Activated CD8-positive, alpha-beta memory T cell treated with anti-CD3 and anti-CD28 coated beads for 36 hours (primary cell): ENCODE measurements at regions not wholly inside any gene's neighbourhood (a gene's known extent, or its start where the extent isn't known, plus 50 kb on each side); places are given as distances from the start of the nearest gene placed in this dataset.

Experiments
- CTCF ChIA-PET: fragments of 350-600 bp; sonication (Branson Sonifier 250); formaldehyde crosslinking; loops from one replicate; lab custom pipeline; 2021; ENCODE audit warnings: antibody characterized with exemption; lab: Charles Lee
- POLR2A ChIA-PET: fragments of 350-600 bp; sonication (Branson Sonifier 250); formaldehyde crosslinking; loops from one replicate; lab custom pipeline; 2021; ENCODE audit warnings: antibody characterized with exemption; lab: Charles Lee

DNA sequence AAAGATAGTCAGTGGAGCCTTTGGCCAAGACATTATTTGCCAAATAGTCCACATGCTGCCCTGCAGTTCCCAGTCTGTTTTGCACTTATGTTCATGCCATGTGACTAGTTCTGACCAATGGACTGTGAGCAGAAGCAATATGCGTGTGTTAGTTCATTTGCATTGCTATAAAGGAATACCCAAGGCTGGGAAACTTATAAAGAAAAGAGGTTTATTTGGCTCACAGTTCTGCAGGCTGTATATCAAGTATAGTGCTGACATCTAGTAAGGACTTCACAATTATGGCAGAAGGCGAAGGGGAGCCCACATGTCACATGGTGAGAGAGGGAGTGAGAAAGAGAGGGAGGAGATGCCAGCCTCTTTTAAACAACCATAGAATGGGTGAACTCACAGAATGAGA lies 193.3 kb downstream of the PTPRU start:
- POLR2A ChIA-PET = no interaction called here
- CTCF ChIA-PET = no interaction called here

DNA sequence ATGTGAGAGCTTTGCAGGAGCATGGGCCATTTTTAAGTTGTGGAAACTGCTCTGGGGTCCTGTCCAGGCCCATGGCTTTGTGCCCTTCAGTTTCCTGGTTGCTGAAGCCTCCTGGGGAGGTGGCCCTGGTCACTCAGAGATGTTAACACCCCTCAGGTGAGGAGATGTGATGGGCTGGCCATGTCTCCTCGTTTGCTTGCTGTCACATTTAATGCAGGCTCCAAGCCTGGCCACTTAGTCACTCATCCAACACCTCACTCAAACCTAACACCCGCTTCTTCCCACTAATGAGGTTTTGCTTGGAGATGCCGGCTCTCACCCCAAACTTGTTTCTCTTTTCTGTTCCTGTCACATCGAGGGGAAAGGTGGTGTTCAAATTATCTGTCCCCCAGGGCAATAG lies 192.7 kb downstream of the PTPRU start:
- ChIA-PET CTCF (no interaction called here), POLR2A (no interaction called here)

DNA sequence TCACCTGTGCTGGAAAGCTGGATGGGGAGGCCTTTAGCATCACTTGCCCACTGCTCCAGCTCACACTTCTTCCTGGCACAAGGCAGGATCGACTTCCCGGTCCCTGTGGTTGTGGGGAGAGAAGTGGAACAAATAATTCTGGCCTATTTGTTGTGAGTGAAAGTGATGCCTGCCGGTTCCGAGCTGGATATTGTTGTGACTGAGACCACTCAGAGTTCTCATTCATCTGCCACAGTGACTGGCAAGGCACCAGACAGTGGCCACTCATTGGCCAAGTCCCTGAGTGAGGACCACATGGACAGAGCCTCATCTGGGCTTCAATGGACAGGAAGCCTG lies 191.9 kb downstream of the PTPRU start:
- CTCF ChIA-PET = no interaction called here
- POLR2A ChIA-PET = no interaction called here

DNA sequence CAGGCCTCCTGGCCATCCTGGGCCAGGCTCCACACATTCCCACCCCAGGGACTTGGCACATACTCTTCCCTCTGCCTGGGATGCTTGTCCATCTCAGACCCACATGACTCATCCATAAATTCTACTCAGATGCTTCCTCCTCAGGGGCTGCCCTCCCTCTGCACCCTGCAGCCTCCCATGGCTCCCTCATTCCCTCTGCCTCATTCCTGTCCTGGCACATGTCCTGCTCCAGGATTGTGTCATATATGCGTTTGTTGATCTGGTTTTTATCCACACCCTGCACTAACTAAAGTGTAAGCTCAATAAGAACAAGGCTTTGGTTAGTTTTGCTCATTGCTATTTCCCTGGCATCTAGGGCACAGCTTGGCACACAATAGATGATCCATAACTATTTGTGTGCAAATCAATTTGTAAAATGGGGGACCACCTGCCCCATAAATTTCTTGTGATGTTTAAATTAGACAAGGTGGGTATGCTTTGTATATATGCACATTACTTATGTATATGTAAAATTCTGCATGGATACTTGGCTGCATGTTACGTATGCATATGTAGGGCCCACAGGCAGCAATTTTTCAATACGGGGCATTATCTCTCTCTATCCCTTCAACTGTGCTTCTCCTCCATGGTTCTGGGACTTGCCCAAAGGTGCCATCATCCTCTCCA lies 191.4 kb downstream of the PTPRU start:
- ChIA-PET POLR2A (no interaction called here), CTCF (no interaction called here)

DNA sequence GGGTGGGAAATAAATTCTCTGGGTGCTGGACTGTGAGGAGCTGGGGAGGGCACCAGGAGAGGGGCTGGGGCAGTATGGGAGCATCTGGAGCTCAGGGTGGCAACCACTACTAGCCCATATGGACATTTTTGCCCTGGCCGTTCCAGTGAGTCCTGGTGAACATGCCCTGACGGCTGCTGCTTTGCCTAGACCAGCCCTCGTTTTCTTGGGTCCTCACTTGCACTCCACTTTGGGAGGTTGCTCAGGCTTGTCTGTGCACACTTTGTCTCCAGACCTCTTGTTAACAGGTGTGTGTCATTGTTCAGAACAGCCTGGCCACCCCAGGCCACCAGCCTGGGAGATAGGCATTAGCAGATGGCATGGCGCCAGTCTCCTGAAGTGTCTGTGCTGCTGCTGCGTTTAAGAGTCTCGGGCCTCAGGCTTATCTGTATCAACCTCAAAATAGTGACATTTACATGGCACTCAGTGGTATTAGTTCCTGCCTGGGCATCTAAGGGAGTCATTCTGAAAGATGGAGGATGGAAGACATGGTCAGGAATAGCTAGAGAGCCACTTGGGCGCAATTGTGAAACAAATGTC lies 190.5 kb downstream of the PTPRU start:
- CTCF ChIA-PET = no interaction called here
- POLR2A ChIA-PET = no interaction called here

DNA sequence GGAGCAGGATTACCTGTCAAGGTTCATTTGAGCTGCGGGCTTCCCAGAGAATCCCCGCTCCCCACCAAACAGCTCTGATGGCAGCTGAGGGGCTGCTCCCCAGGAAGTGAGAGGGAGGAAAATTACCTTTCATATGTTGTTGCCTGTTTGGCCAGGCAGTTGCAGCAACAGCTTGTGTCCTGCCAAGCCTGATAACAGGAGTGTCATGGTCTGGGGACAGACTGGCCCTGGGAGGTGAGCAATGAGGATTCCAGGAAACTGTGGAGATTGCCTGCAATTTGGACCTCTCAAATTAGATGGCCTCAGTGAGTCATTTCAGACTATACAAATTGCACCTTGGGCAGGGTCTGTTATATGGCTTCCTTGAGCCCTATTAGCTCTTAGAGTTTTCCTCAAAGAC lies 189.3 kb downstream of the PTPRU start:
- POLR2A ChIA-PET = no interaction called here
- CTCF ChIA-PET = no interaction called here

DNA sequence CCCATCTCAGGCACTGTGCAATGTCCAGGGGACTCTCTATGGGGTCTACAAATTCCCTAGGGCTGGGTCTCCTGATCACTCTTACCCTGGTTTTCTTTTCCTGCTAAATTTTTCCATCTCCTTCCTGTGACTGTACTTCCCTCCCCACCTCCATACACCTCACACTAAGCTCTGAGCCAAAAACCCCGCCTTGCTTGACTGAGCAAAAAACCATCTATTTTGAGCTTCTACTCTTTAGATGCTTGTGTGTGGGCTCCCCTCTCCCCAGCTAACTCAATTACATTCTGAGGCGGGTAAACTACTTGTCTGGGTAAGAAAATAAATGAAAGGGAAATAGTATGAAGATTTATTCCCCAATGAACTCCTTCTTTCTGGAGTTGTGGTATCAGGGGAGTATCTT lies 187.9 kb downstream of the PTPRU start:
- ChIA-PET CTCF (no interaction called here), POLR2A (no interaction called here)

DNA sequence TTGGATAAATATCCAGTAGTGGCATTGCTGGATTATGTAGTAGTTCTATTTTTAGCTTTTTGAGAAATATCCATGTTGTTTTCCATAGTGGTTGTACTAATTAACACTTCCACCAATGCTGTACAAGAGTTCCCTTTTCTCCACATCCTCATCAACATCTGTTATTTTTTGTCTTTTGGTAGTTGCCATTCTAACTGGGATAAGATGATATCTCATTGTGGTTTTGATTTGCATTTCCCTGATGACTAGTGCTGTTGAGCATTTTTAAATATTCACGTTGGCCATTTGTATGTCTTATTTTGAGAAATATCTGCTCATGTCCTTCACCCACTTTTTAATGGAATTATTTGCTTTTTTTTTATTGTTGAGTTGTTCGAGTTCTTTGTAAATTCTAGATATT lies 183.9 kb downstream of the PTPRU start:
- ChIA-PET CTCF (no interaction called here), POLR2A (no interaction called here)

DNA sequence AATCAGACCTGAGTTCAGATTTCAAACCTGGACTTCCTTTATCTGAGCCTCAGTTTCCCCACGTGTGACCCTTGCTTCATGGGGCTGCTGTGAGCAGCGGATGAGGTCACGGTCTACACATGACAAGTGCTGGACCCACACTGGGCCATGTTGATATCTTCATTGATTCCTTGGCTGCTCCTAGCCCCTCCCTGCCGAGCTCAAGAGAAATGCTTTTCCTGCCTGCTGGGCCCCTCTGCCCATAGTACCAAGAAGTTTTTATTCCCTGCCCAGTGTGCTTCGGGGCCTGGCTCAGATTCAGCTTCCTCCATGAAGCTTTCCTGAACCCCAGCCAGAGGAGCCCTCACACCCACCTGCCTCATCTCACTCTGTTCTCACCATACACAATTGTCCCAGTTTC lies 181.6 kb downstream of the PTPRU start:
- ChIA-PET POLR2A (no interaction called here), CTCF (no interaction called here)

DNA sequence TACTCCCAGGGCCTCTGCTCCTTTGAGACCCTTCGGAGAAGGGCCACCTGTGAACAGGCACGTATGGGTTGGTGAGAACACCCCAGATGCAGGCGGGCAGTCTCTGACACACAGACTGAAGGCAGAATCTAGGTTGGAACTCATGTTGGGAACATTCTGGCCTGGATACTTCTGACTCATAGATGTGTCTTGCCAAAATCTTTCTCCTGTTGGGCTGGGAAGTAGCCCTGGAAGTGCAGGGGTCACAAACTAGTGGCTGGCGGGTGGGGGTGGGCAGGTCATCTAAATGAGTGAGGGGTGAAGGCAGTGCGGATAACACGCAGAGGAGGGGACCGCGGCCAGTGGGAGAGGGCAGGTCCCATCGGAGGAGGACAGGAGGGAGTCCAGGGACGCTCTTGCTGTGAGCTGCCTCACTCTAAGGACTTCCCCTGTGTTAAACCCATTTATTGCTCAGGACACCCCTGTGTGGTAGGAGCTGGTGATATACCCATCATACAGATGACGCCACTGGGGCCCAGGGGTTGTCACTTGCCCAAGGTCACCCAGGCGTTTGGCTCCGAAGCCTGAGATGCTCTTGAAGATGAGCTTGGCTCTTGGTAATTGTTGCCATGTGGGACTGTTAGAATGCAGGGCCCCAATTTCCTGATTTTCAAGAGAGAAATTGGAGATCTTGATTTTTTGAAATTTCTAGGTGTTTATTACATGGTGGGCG lies 181.0 kb downstream of the PTPRU start:
- POLR2A ChIA-PET = no interaction called here
- CTCF ChIA-PET = no interaction called here

DNA sequence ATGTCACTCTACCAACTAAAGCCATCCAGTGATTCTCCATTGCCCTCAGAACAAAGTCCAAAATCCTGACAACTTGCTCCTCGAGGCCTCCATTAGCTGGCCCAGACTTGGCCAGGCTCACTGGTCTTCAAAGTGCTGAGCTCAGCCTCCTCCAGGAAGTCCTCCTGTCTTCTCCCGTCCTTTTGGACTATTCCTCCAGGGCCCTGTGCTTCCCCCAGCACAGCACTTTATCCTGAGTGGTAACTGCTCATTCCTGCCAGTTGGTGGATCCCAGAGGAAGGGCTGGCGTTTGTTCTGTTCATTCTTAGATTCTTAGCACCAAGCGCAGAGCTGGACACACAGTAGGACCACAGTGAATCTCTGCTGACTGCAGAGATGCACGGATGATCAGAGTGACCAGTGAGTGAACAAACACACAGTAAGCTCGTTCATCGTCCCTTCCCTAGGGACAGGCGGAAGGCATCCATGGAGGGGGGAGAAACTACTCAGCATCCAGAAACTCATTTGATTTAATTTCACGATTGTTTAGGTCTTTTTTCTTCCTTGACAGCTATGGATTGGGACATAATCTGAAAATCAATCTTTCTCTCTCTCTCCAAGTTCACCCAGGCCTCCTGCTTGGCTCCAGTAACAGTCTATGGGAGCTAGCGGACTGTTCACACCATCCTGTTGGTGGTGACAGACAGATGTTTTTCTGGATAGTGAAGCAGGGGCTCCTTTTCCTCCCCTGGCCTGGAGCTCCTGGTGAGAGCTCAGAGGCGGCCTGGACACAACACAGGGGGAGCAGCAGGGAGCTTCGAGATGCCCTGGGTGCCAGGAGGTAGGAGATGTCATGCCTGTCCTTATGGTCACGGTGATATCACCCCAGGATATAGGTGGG lies 180.2 kb downstream of the PTPRU start:
- POLR2A ChIA-PET = no interaction called here
- CTCF ChIA-PET = no interaction called here

DNA sequence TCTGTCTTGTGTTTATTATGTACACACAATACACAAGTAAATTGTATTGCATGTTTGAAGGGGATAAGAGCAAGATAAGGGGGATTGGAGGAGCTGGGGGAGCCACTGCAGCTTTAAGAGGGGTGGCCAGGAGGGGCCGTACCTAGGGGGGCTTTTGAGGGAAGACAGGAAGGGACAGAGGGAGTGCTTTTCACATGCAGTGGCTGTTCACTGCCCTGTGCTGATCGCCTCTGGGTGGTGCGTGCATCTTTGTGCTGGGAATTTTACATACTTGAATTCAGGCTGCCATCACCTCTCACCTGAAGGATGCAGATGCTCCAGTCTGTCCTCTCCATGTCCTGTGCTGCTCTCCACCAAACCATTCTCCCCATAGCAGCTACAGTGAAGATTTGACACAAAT lies 179.5 kb downstream of the PTPRU start:
- CTCF ChIA-PET = no interaction called here
- POLR2A ChIA-PET = no interaction called here

DNA sequence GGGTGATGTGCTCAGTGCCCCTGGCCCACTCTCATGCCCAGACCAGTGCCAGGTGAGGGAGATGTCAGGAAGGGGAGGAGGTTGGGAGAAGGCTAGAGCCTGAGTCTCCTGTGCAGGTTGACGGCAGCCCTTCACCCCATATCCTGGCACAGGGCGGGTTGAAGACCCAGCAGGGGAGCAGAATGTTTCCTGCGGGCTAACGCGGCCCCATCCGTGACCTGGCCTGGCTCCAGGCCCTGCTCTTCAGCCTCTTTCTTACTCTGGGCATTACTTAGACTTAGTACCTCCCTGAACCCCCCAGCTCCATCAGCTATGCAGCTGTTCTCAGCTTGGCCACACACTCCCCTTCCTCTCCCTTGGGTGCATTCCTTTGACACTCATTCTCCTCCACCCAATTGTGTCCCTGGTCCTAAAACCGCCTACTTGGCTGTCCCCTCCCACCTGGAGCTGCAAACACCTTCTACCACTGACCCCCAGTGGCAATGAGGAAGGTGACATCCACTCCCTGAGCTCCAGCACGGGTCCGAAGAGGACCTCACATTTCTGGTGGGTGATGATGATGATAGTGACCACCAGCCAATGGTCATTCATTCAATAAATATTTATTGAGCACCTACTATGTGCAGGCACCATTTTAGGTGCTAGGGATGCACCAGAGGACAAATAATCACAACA lies 179.0 kb downstream of the PTPRU start:
- POLR2A ChIA-PET = no interaction called here
- CTCF ChIA-PET = no interaction called here

DNA sequence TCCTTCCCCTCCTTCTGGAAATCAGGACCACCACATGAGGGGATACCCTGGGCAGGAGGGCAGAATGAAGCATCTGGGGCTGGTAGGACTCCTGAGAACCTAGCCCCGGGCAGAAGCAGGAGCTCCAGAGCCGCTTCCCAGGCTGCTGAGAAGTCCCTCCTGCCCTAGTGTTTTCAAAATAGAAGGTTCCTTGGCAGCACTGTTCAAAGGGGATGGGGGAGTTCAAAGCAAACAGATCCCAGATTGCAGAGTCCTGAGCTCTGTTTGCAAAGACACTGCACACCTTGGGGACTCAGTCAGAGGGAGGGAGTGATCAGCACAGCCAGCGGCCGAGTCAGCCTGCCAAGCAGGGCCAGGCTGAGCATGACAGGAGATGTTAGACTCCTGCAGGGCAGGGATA lies 177.8 kb downstream of the PTPRU start:
- ChIA-PET CTCF (no interaction called here), POLR2A (no interaction called here)

DNA sequence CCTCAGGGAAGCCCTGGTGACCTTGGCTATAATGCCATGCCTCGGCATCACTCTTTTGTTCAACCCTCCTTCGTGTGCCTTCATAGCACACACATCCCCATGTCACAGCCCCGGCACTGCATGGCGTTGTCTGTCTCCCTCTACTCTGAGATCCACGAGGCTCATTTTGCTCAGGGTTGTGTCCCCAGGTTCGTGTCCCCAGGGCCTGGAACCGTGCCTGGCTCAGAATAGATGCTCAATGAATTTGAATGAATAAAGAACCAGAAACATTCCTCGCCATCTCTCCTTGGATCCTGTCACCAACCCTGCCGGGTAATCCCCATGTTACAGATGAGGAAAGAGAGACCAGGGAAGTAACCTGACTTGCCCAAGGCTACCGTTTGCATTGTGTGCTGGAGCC lies 177.3 kb downstream of the PTPRU start:
- POLR2A ChIA-PET = no interaction called here

DNA sequence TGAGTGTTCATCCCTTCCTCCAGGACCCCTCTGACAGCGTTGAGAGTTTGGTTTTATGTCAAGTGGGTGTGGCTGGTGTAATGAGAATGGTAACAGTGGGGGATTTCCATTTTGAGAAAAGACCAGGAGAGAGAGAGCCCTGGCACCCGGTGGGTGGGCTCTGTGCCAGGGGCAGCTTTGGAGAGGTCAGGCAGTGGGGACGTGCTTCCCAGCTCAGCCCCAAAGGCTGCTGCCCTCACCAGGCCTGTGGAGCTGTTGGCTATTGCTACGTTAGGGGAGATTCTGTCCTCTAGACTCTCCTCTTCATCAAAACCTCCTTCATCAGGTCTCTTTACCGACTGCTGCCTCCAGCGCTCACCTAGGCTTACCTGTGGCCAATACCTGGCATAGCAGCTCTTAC lies 176.3 kb downstream of the PTPRU start:
- ChIA-PET POLR2A (no interaction called here), CTCF (no interaction called here)

More for the DNA sequence above, 177.3 kb downstream of the PTPRU start:
- CTCF ChIA-PET = no interaction called here

DNA sequence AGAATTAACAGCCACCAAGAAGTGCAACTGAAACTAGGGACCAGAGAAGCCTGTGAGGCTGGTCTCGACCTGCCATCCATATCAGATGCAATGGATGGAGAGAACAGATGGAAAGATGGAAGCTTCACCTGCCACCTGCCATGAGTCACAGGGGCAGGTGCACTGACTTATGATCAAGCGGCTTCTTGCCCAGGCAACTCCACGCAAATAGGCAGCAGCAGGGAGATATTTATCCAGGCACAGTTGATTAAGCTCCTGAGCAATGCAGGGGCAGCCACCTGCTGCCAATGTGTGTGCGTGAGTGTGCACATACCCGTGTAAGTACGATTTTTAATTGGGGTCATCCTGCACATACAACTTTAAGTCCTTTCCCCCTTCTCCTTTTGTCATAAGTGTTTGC lies 174.2 kb downstream of the PTPRU start:
- POLR2A ChIA-PET = no interaction called here
- CTCF ChIA-PET = no interaction called here

DNA sequence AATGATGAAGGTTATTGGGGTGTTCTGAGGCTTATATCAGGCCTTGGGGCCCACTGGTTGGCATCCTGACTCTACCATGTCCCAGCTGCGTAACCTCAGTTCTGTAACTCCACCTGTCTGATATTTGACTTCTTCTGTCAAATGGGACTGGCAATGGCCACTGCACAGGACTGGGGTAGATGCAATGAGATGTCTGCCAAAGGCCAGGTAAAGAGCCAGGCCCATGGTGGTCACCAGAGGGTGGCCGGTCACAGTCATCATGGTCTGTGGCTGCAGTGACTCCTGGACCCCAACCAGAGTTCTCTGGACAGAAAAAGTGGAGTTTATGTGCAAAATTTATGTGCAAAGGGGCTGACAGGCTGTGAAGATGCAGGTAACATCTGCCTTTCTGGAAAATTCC lies 173.3 kb downstream of the PTPRU start:
- ChIA-PET POLR2A (no interaction called here), CTCF (no interaction called here)

DNA sequence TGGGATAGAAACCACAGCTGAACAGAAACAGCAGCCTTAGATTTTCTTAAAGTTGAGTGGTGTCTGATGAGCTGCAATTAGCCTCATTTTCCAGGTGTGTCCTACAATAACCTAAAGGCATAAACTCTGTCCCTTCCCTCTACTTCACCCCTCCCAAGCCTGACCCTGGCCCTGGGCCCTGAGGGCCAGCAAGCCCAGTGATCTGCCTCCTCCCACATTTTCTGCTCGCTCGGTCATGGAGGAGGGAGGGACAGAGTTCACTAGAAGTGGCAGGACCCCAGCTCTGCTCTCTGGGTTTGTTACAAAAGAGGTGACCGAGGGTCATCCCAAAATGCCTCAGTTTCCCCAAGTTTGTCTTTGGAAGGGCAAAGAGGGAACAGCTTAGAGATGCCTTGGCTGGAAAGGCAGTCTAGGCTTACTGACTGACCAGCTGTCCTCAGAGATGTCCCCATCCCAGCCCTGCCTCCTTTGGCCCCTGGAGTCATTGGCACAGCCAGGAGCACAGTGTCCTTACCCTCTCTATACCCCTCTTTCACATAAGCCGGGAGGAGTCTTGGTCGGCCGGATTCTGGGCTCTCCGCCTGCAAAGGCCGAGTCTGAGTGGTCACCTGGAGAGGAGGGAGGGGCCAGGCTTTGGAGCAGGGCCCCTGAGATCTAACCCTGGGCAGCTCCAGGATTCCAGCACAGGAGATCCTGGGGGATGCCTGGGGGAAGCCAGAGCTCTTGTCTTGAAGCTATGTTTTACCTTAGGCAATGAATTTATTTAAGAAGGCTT lies 172.7 kb downstream of the PTPRU start:
- POLR2A ChIA-PET = no interaction called here
- CTCF ChIA-PET = no interaction called here
